ENCODE measurements at regions not wholly inside any gene's neighbourhood (a gene's known extent, or its start where the extent isn't known, plus 50 kb on each side); places are given as distances from the start of the nearest gene placed in this dataset.
"Not testable (repeated sequence)": the region's sequence is repeated elsewhere in the genome, so short reads cannot be mapped to it uniquely, and the experiment has no call there.

DNA sequence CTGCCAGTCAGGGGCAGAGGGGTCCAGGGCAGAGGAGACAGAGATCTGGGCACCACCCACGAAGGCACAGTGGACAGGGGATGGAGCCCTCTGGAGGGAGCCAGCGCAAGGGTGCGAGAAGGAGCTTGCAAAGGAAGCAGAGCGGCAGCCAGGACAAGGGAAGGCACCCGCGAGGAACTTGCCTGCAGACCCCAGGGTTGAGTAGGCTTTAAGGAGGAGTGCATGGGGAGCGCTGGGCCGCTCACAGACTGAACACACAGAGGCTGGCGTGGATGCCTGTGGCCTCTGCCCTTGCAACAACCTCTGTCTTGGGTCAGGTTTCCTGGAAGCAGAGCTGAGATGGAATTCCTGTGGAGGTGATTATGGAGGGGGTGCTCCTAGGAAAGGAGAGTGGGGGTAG lies 374.4 kb downstream of the CNTNAP3B start:
- ATAC-seq: not testable (repeated sequence)

DNA sequence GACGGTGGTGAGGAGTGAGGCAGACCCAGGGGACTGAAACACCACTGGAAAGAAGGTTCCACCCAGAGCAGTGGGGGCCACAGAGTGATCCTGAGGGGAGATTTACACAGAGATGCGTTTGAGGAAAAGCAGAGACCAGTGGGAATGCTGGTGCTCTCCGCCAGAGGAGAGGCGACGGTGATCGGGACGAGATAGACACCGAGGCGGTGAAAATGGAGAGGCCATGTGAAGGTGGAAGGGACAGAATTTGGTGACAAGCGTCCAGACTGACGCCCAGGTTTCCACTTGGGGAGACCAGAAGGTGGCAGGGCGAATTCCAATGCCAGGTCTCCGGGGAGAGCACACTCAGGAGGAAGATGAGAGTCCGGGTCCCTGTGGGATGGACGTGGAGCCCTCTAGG lies 374.8 kb downstream of the CNTNAP3B start:
- DNase-seq: peak in 1 of 3 donors; percentile 23
- intact Hi-C loops (cut with DNase I); H3K27me3 ChIP-seq (ENCODE audit: control insufficient read depth, insufficient read depth); H3K4me3 ChIP-seq (ENCODE audit: low read length); H3K27ac ChIP-seq (ENCODE audit: low read length); H3K4me1 ChIP-seq (ENCODE audit: control insufficient read depth, insufficient read depth, low read length); ATAC-seq; H3K9me3 ChIP-seq (ENCODE audit: control insufficient read depth, low read length): not testable (repeated sequence)
- WGBS: 87% methylated on average over 12 of the region's 15 CpGs

More for the DNA sequence above, 374.4 kb downstream of the CNTNAP3B start:
- peak in 1 of 3 donors; percentile 23 for DNase-seq
- WGBS: 86% methylated on average over 8 of the region's 9 CpGs
- H3K27me3 ChIP-seq (ENCODE audit: control insufficient read depth, insufficient read depth); H3K4me1 ChIP-seq (ENCODE audit: control insufficient read depth, insufficient read depth, low read length); H3K4me3 ChIP-seq (ENCODE audit: low read length); H3K27ac ChIP-seq (ENCODE audit: low read length); H3K9me3 ChIP-seq (ENCODE audit: control insufficient read depth, low read length); intact Hi-C loops (cut with DNase I): not testable (repeated sequence)

DNA sequence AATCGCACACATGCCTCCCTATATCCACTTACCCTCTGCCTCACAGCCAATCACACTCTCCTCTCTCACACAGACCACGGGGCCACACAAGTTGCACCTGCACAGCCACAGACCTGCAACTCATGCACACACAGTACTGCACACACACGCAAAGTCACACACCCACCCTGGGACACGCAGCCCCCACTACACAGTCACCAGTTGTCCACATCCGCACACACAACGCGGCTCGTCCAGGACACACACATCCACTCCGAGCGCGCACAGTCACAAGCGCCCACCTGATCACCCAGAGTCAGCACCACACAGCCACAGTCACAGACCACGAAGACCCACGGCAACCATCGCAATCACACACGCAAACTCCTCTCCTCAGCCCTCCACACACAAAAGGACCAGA lies 387.3 kb downstream of the CNTNAP3B start:
- H3K4me3 ChIP-seq (ENCODE audit: low read length); H3K4me1 ChIP-seq (ENCODE audit: control insufficient read depth, insufficient read depth, low read length); intact Hi-C loops (cut with DNase I); H3K27me3 ChIP-seq (ENCODE audit: control insufficient read depth, insufficient read depth); H3K9me3 ChIP-seq (ENCODE audit: control insufficient read depth, low read length); ATAC-seq; H3K27ac ChIP-seq (ENCODE audit: low read length): not testable (repeated sequence)
- DNase-seq: peak in 2 of 3 donors; percentile 38 to 45
- WGBS: 79% methylated on average over 9 of the region's 16 CpGs

DNA sequence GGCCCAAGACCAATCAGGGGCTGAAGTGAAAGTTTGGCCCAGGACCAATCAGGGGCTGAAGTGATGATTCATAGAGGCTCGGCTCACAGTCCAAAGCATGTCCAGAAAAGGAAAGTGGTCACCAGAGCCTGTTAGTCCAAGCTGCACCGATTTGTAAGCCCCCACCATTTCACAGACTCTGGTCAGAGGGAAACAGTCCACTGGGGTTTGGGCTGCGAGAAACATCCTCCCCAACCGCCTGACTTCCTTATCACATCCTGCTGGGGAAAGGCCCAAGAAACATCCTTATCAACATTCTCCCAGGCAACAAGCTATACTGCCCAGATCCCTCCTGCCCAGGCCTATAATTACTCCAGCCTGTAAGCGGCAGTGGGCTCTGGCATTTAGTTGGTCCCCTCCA lies 388.1 kb downstream of the CNTNAP3B start:
- H3K4me3 ChIP-seq (ENCODE audit: low read length); H3K4me1 ChIP-seq (ENCODE audit: control insufficient read depth, insufficient read depth, low read length); H3K9me3 ChIP-seq (ENCODE audit: control insufficient read depth, low read length); intact Hi-C loops (cut with DNase I); H3K27ac ChIP-seq (ENCODE audit: low read length); H3K27me3 ChIP-seq (ENCODE audit: control insufficient read depth, insufficient read depth); ATAC-seq: not testable (repeated sequence)
- peak; percentile 64 to 86 (median 84) for DNase-seq
- WGBS: 1% methylated on average over 3 of the region's 5 CpGs

DNA sequence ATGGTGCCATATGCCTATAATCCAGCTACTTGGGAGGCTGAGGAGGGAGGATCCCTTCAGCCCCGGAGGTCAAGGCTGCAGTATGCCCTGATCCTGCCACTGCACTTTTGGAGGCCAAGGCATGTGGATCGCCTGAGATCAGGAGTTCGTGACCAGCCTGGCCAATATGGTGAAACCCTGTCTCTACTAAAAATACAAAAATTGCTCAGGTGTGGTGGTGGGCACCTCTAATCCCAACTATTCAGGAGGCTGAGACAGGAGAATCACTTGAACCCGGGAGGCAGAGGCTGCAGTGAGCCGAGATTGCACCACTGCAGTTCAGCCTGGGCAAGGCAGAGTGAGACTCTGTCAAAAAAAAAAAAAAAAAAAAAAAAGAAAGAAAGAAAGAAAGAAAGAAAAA lies 390.5 kb downstream of the CNTNAP3B start:
- intact Hi-C loops (cut with DNase I); ATAC-seq; H3K4me1 ChIP-seq (ENCODE audit: control insufficient read depth, insufficient read depth, low read length); H3K9me3 ChIP-seq (ENCODE audit: control insufficient read depth, low read length); H3K27me3 ChIP-seq (ENCODE audit: control insufficient read depth, insufficient read depth); H3K27ac ChIP-seq (ENCODE audit: low read length); H3K4me3 ChIP-seq (ENCODE audit: low read length): not testable (repeated sequence)
- DNase-seq: peak in 2 of 3 donors; percentile 3 to 16
- WGBS: 95% methylated on average over 5 of the region's 5 CpGs

DNA sequence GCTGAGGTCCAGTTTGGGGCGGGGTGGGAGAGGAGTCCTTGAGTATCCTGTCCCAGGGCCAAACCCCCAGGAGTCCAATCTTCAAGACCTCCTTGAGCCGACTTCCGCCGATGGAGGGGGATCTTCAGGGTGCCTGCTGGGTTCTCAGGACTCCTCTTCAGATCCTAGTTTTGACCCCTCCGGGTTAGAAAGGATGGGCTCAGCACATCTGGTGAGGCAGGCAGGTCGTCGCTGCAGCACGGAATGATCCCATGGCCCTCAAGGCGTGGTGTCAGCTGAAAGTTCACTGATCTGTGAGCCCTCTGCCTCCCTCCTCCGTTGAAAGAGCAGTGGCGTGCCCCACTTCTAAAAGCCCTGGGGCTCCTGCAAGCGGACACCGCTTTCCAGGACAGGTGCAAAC lies 430.0 kb downstream of the CNTNAP3B start:
- H3K9me3 ChIP-seq (ENCODE audit: control insufficient read depth, low read length); intact Hi-C loops (cut with DNase I); ATAC-seq; H3K27me3 ChIP-seq (ENCODE audit: control insufficient read depth, insufficient read depth); H3K27ac ChIP-seq (ENCODE audit: low read length); H3K4me1 ChIP-seq (ENCODE audit: control insufficient read depth, insufficient read depth, low read length); H3K4me3 ChIP-seq (ENCODE audit: low read length): not testable (repeated sequence)
- WGBS: 95% methylated on average over 9 of the region's 13 CpGs
- DNase-seq: peak; percentile 6 to 44 (median 33)

DNA sequence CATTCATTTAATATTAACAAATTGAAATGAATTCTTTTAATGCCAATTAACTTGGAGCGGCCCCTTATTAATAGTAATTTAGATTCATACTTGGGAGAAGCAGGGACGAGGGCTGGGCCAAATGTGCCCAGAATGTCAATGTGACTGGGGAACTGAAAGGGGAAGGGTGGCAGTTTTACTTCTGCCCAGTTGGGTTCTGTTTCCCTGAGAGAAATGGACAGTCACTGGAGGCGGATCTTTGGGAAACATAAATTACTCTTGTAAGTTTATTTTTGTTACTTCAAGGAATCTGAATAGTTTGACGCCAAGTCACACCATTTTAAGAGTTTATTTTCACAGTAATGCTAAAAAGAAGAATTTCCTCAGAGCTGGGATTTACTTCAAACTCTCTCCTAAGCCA lies 432.1 kb downstream of the CNTNAP3B start:
- H3K4me3 ChIP-seq (ENCODE audit: low read length); H3K27ac ChIP-seq (ENCODE audit: low read length); intact Hi-C loops (cut with DNase I); ATAC-seq; H3K4me1 ChIP-seq (ENCODE audit: control insufficient read depth, insufficient read depth, low read length); H3K9me3 ChIP-seq (ENCODE audit: control insufficient read depth, low read length); DNase-seq; H3K27me3 ChIP-seq (ENCODE audit: control insufficient read depth, insufficient read depth): not testable (repeated sequence)
- WGBS: 62% methylated on average over 3 of the region's 4 CpGs

DNA sequence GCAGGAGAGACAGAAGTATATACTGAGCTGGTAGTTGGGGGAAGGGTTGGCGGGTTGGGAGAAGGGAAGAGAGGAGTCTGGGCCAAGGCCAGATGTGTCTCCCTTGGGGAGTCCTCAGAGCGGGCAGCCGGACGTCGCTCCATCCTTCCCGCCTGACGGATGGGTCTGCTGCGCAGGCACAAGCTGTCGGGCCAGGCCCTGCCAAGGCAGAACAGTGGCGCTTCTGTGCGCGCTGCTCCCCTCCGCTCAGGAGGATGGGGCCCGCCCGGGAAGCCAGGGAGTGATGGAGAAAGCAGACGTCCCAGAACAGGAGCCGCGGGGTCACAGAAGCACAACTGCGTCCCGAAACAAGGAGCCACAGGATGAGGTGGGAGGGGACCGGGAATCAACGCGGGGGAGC lies 449.9 kb downstream of the CNTNAP3B start:
- DNase-seq; H3K27me3 ChIP-seq (ENCODE audit: control insufficient read depth, insufficient read depth); H3K4me3 ChIP-seq (ENCODE audit: low read length); H3K9me3 ChIP-seq (ENCODE audit: control insufficient read depth, low read length); H3K27ac ChIP-seq (ENCODE audit: low read length); H3K4me1 ChIP-seq (ENCODE audit: control insufficient read depth, insufficient read depth, low read length); intact Hi-C loops (cut with DNase I); ATAC-seq: not testable (repeated sequence)
- WGBS: no CpG with 5 or more reads among the region's 23 CpGs

DNA sequence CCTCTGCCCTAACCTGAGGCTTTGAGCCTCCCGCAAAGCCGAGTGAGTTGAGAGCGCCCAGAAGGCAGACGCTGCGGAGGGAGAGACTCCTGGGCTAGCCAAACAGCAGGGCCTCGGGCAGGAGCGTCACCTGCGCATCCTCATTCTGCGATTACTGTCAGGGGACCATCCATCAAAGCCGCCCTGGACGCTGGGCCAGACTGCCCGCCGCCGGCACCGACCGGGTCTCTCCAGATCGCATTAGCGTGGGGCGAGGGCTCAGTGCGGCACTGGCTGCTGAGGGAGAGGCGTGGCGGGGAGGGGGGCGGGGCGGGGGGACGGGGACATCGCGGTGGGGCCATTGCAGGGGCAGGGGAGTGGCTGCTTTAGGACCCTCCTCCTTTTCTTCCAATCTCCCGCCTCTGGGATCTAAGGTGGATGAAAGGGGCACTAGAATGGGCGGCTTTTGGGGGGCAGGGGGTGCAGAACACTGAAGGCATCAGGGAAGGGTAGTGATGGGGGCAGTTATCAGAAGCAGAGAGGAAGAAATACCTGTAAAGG lies 465.7 kb downstream of the CNTNAP3B start:
- H3K27me3 ChIP-seq (ENCODE audit: control insufficient read depth, insufficient read depth); H3K27ac ChIP-seq (ENCODE audit: low read length); H3K4me1 ChIP-seq (ENCODE audit: control insufficient read depth, insufficient read depth, low read length); H3K4me3 ChIP-seq (ENCODE audit: low read length); ATAC-seq; H3K9me3 ChIP-seq (ENCODE audit: control insufficient read depth, low read length); intact Hi-C loops (cut with DNase I): not testable (repeated sequence)
- DNase-seq: peak in 2 of 3 donors; percentile 27 to 51
- WGBS: 12% methylated on average over 17 of the region's 29 CpGs

DNA sequence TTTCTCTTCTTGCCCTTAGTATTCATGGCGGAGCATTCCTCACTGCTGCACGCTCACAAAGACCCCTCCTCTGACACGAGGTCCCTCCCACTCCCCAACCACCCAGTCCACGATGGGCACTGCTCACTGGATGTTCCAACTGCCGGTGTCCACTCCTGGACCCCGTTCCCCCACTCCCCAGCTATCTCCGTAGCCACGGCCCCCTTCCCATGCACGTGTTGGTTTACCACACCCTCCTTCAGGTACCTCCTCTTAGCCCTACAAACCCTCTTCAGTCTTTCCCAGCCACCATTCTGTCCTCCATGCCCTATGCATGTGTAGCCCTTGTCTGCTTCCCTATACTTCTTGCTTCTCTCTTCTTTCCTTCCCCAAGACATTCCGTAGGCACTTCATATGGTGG lies 469.6 kb upstream of the ZNG1F start:
- H3K4me1 ChIP-seq (ENCODE audit: control insufficient read depth, insufficient read depth, low read length); intact Hi-C loops (cut with DNase I); DNase-seq; H3K27ac ChIP-seq (ENCODE audit: low read length); ATAC-seq; H3K4me3 ChIP-seq (ENCODE audit: low read length); H3K9me3 ChIP-seq (ENCODE audit: control insufficient read depth, low read length); H3K27me3 ChIP-seq (ENCODE audit: control insufficient read depth, insufficient read depth): not testable (repeated sequence)
- 92% methylated on average over 3 of the region's 10 CpGs for WGBS

DNA sequence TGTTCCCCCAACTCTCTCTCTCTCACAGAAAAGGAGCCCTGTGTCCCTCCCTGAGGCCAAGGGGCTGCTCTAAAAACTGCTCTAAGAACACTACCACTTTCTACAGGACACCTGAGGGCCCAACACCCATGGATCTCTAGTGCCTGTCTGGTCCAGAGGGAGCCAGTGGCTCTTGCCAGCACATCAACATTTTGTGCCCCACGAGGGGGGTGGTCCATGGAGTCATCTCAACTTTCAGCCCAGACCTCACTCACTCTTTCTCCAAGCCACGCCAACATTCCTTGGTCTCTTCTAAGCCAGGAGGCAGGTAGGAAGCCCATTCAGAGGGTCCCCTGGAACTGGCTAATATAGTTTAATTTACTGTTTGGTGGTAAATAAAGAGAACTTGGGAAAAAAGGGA lies 469.0 kb upstream of the ZNG1F start:
- DNase-seq; H3K27ac ChIP-seq (ENCODE audit: low read length); intact Hi-C loops (cut with DNase I); H3K9me3 ChIP-seq (ENCODE audit: control insufficient read depth, low read length); H3K4me1 ChIP-seq (ENCODE audit: control insufficient read depth, insufficient read depth, low read length); H3K4me3 ChIP-seq (ENCODE audit: low read length); H3K27me3 ChIP-seq (ENCODE audit: control insufficient read depth, insufficient read depth); ATAC-seq: not testable (repeated sequence)
- 76% methylated on average over 2 of the region's 2 CpGs for WGBS

DNA sequence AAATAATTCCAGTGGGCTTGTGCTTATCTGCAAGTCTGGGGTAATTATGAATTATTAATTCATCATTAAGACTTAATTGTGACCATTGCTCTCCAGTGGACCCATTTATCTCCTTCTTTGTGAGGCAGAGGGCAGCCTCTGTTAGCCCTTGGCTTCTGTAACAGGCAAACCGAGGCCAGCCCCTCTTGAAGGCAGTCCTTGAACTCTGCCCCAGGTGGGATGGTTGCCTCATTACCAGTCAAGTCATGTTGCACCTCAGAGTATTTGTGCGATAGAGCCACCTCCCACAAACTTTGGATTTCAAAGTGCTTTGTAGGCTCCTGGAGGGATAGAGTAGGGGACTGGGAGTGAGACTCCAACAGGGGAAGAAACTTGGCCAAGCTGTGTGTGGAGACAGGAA lies 468.0 kb upstream of the ZNG1F start:
- DNase-seq; H3K9me3 ChIP-seq (ENCODE audit: control insufficient read depth, low read length); H3K27me3 ChIP-seq (ENCODE audit: control insufficient read depth, insufficient read depth); ATAC-seq; H3K27ac ChIP-seq (ENCODE audit: low read length); intact Hi-C loops (cut with DNase I); H3K4me1 ChIP-seq (ENCODE audit: control insufficient read depth, insufficient read depth, low read length); H3K4me3 ChIP-seq (ENCODE audit: low read length): not testable (repeated sequence)
- WGBS: 86% methylated on average over 2 of the region's 2 CpGs

Data from right cardiac atrium (tissue), 5 donors.